GM12878 (cell line): ENCODE measurements at regions not wholly inside any gene's neighbourhood (a gene's known extent, or its start where the extent isn't known, plus 50 kb on each side); places are given as distances from the start of the nearest gene placed in this dataset.

Source experiments
- ATAC-seq: fragments of 200-7000 bp; cut with Tn5 transposase; 3 replicates; pipeline ENCODE4 v1.9.1; 2020; ENCODE audit warnings: mild to moderate bottlenecking, moderate library complexity
- BruUV-seq: library from RNA; stranded (reverse); fragments of 400-500 nt; replicated peaks from 2 replicates; lab custom pipeline; 2021; lab: Mats Ljungman, UMichigan
- CTCF ChIA-PET: fragments of 300-600 bp; sonication (Branson Sonifier 250); formaldehyde crosslinking; extraction: SDS; loops from one replicate; lab custom pipeline; 2021; ENCODE audit warnings: inconsistent platforms; lab: Yijun Ruan, JAX
- POLR2A ChIA-PET: fragments of 350-600 bp; formaldehyde crosslinking; extraction: SDS; loops from one replicate; lab custom pipeline; 2021; ENCODE audit warnings: inconsistent platforms; lab: Charles Lee
- RAD21 ChIA-PET: fragments of 300-600 bp; sonication (Branson Sonifier 250); formaldehyde crosslinking; loops from one replicate; lab custom pipeline; 2023; ENCODE audit warnings: antibody characterized with exemption; ENCODE audit not compliant: unreplicated experiment; lab: Charles Lee
- SMC1A ChIA-PET: fragments of 300-600 bp; sonication (Branson Sonifier 250); formaldehyde crosslinking; loops from one replicate; lab custom pipeline; 2023; ENCODE audit not compliant: unreplicated experiment, uncharacterized antibody; lab: Charles Lee
- DNase-seq: peaks from one replicate; pipeline ENCODE4 v3.0.0-alpha.2; 2011; ENCODE audit warnings: low read depth, low spot score
- FAIRE-seq: peaks from 3 replicates; lab custom pipeline; 2011; peaks lifted over from hg19 to GRCh38; lab: Jason Lieb, UNC
- H2AFZ ChIP-seq: 2 replicates; pipeline ENCODE4 v1.6.0; 2011; ENCODE audit warnings: low read depth, low read length, control low read depth; ENCODE audit not compliant: control insufficient read depth
- H3K27ac ChIP-seq: 2 replicates; pipeline ENCODE4 v1.5.1; 2011; ENCODE audit warnings: control low read depth; ENCODE audit not compliant: control insufficient read depth, insufficient read depth
- H3K27me3 ChIP-seq, 2 experiments: replicated peaks in 1 of 2; 2 replicates each; pipeline versions ENCODE4 v1.6.0 to v1.6.1; 2011; ENCODE audit warnings: low read length in 1 of 2; ENCODE audit not compliant: control insufficient read depth in 2 of 2, insufficient read depth in 2 of 2
- H3K36me3 ChIP-seq, 2 experiments: 2 replicates each; pipeline ENCODE4 v1.5.1; 2011; ENCODE audit warnings: low read length in 1 of 2; ENCODE audit not compliant: control insufficient read depth in 2 of 2, insufficient read depth in 2 of 2
- H3K4me1 ChIP-seq: 2 replicates; pipeline ENCODE4 v1.6.1; 2011; ENCODE audit warnings: mild to moderate bottlenecking, low read length, moderate library complexity, mixed read lengths; ENCODE audit not compliant: control insufficient read depth, insufficient read depth
- H3K4me2 ChIP-seq: 2 replicates; pipeline ENCODE4 v1.6.0; 2011; ENCODE audit warnings: control low read depth; ENCODE audit not compliant: control insufficient read depth, insufficient read depth
- H3K4me3 ChIP-seq: fragments of 200-600 bp; sonication (generic); 2 replicates; pipeline ENCODE4 v1.5.1; 2016
- H3K79me2 ChIP-seq: 2 replicates; pipeline ENCODE4 v1.6.0; 2011; ENCODE audit warnings: low read length; ENCODE audit not compliant: control insufficient read depth, insufficient read depth
- H3K9ac ChIP-seq: 2 replicates; pipeline ENCODE4 v1.8.0; 2011; ENCODE audit warnings: low read length, control low read depth, mixed read lengths; ENCODE audit not compliant: control insufficient read depth, insufficient read depth
- H3K9me3 ChIP-seq: replicated peaks from 3 replicates; pipeline ENCODE4 v1.5.1; 2011; ENCODE audit warnings: mild to moderate bottlenecking, low read length; ENCODE audit not compliant: control insufficient read depth, insufficient read depth
- H4K20me1 ChIP-seq: 2 replicates; pipeline ENCODE4 v1.6.0; 2011; ENCODE audit not compliant: control insufficient read depth, insufficient read depth
- BCL11A ChIP-seq: IDR thresholded peaks from 2 replicates; pipeline ENCODE4 v1.6.1; 2011; ENCODE audit warnings: low read depth, low read length
- BRCA1 ChIP-seq: IDR thresholded peaks from 2 replicates; pipeline ENCODE4 v1.6.1; 2011; ENCODE audit warnings: low read depth, low read length, improper control_type of control experiment
- FOXM1 ChIP-seq: IDR thresholded peaks from 2 replicates; pipeline ENCODE4 v1.6.1; 2012; ENCODE audit warnings: low read depth, mild to moderate bottlenecking, inconsistent platforms, low read length, moderate library complexity
- HDAC6 ChIP-seq: fragments of 200-600 bp; sonication (generic); IDR thresholded peaks from one replicate; pipeline ENCODE4 v1.8.0; 2017; ENCODE audit warnings: antibody characterized with exemption; ENCODE audit not compliant: unreplicated experiment
- NFXL1 ChIP-seq: fragments of 450-650 bp; IDR thresholded peaks from 2 replicates; pipeline ENCODE4 v1.6.1; 2017; ENCODE audit warnings: antibody characterized with exemption, mild to moderate bottlenecking, borderline replicate concordance
- NFYB ChIP-seq: IDR thresholded peaks from 2 replicates; pipeline ENCODE4 v1.6.1; 2011; ENCODE audit warnings: low read depth, mild to moderate bottlenecking, low read length, improper control_type of control experiment, moderate library complexity; ENCODE audit not compliant: insufficient read depth
- RCOR1 ChIP-seq: conservative IDR thresholded peaks from 2 replicates; pipeline ENCODE4 v1.6.1; 2012; ENCODE audit warnings: low read depth, low read length, improper control_type of control experiment
- TBL1XR1 ChIP-seq: IDR thresholded peaks from 2 replicates; pipeline ENCODE4 v1.6.1; 2012; ENCODE audit warnings: low read depth, low read length, improper control_type of control experiment
- TCF3 ChIP-seq: IDR thresholded peaks from 2 replicates; pipeline ENCODE4 v1.6.1; 2012; ENCODE audit warnings: low read depth, mild to moderate bottlenecking, low read length, borderline replicate concordance; ENCODE audit not compliant: insufficient read depth
- ZNF217 ChIP-seq: fragments of 450-650 bp; IDR thresholded peaks from 2 replicates; pipeline ENCODE4 v1.6.1; 2017; ENCODE audit warnings: antibody characterized with exemption, mild to moderate bottlenecking
- ZNF622 ChIP-seq: fragments of 450-650 bp; IDR thresholded peaks from 2 replicates; pipeline ENCODE4 v1.6.1; 2017; ENCODE audit warnings: mild to moderate bottlenecking, inconsistent platforms
- WGBS: methylation state at CpG from one replicate; pipeline ENCODE4 v1.1.6; 2016; ENCODE audit warnings: low lambda C conversion rate; ENCODE audit not compliant: insufficient replicate concordance, insufficient coverage; ENCODE audit errors: missing lambda C conversion rate; 5-methylcytosine and 5-hydroxymethylcytosine counted together
- in situ Hi-C: fragments of 300-500 bp; cut with MboI; formaldehyde crosslinking; loops from 9 replicates; pipeline ENCODE4 v1.14.3; 2018; ENCODE audit warnings: mixed read lengths
- intact Hi-C: fragments of 100-400 bp; cut with micrococcal nuclease; formaldehyde crosslinking; loops from one replicate; pipeline ENCODE4 v1.14.2; 2022; ENCODE audit not compliant: unreplicated experiment
- TF ChIP-seq, protein P1 (sequence below): fragments of 450-650 bp; IDR thresholded peaks from 2 replicates; pipeline ENCODE4 v1.6.1; 2018; ENCODE audit warnings: mild to moderate bottlenecking, low read depth, moderate library complexity; ENCODE audit not compliant: partially characterized antibody
- TF ChIP-seq, protein P2 (sequence below): fragments of 450-650 bp; formaldehyde crosslinking; IDR thresholded peaks from 2 replicates; pipeline ENCODE4 v1.4.0; 2020; ENCODE audit warnings: mild to moderate bottlenecking, moderate library complexity
- TF ChIP-seq, protein P3 (sequence below): fragments of 450-650 bp; IDR thresholded peaks from 2 replicates; pipeline ENCODE4 v1.6.1; 2017; ENCODE audit warnings: antibody characterized with exemption, mild to moderate bottlenecking, moderate library complexity

DNA sequence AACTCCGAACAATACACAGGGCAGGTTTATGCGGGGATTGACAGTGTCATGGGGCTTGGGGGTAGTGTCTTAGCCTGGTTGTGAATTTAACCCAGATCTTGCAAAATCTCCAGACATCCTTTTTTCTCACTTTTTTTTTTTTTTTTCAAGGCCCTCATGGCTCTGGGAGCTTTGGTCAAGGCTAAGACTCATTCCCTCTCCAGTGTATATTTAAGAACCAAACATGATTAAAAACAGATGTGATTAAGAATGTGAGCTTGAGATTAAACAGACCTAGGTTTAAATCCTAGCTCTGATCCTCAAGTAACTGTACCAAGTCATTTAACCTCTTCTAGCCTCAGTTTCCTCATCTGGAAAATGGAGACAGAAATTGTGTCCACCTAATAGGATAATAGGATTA, 151.7 kb upstream of the FUT8 start:
- no peak for FAIRE-seq
- ATAC-seq = no peak
- ChIA-PET CTCF (no interaction called here), POLR2A (interaction anchor here (0.7 kb wide), 1 partner anchor 153 kb away, joined by 6 read pairs; no protein-coding TSS in a partner anchor), RAD21 (interaction anchor here (0.6 kb wide), 2 partner anchors 35 to 154 kb away, joined by 3 read pairs; no protein-coding TSS in a partner anchor), SMC1A (interaction anchor here (0.6 kb wide), 1 partner anchor 97 kb away, joined by 3 read pairs; no protein-coding TSS in a partner anchor)
- WGBS = 95% methylated on average over 2 of the region's 2 CpGs
- H3K27me3 ChIP-seq = no peaks in the 10 kb centered on the region
- intact Hi-C loops = no loop called here
- BruUV-seq = no TSS peak
- H2AFZ ChIP-seq = no peak overlapping the region
- in situ Hi-C loops = no loop called here
- H3K9ac ChIP-seq = no peak overlapping the region
- H3K79me2 ChIP-seq = no peaks in the 10 kb centered on the region
- no peaks in the 10 kb centered on the region for H3K36me3 ChIP-seq
- peaks cover 2% of the 10 kb centered on the region; the same call in 1 of the 3 replicates for H3K9me3 ChIP-seq
- no peak overlapping the region for H3K4me3 ChIP-seq
- no peak overlapping the region for H3K4me2 ChIP-seq
- no peaks in the 10 kb centered on the region for H4K20me1 ChIP-seq
- no peak for DNase-seq
- no peaks in the 10 kb centered on the region for H3K4me1 ChIP-seq
- no peak overlapping the region for H3K27ac ChIP-seq
- TF ChIP-seq RCOR1 (no peak), NFYB (no peak), FOXM1 (no peak), BCL11A (no peak), HDAC6 (no peak), NFXL1 (no peak), BRCA1 (no peak), ZNF217 (no peak), TCF3 (no peak), ZNF622 (no peak), TBL1XR1 (no peak)
- TF ChIP-seq, protein P1, sequence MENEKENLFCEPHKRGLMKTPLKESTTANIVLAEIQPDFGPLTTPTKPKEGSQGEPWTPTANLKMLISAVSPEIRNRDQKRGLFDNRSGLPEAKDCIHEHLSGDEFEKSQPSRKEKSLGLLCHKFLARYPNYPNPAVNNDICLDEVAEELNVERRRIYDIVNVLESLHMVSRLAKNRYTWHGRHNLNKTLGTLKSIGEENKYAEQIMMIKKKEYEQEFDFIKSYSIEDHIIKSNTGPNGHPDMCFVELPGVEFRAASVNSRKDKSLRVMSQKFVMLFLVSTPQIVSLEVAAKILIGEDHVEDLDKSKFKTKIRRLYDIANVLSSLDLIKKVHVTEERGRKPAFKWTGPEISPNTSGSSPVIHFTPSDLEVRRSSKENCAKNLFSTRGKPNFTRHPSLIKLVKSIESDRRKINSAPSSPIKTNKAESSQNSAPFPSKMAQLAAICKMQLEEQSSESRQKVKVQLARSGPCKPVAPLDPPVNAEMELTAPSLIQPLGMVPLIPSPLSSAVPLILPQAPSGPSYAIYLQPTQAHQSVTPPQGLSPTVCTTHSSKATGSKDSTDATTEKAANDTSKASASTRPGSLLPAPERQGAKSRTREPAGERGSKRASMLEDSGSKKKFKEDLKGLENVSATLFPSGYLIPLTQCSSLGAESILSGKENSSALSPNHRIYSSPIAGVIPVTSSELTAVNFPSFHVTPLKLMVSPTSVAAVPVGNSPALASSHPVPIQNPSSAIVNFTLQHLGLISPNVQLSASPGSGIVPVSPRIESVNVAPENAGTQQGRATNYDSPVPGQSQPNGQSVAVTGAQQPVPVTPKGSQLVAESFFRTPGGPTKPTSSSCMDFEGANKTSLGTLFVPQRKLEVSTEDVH = no peak
- TF ChIP-seq, protein P2, sequence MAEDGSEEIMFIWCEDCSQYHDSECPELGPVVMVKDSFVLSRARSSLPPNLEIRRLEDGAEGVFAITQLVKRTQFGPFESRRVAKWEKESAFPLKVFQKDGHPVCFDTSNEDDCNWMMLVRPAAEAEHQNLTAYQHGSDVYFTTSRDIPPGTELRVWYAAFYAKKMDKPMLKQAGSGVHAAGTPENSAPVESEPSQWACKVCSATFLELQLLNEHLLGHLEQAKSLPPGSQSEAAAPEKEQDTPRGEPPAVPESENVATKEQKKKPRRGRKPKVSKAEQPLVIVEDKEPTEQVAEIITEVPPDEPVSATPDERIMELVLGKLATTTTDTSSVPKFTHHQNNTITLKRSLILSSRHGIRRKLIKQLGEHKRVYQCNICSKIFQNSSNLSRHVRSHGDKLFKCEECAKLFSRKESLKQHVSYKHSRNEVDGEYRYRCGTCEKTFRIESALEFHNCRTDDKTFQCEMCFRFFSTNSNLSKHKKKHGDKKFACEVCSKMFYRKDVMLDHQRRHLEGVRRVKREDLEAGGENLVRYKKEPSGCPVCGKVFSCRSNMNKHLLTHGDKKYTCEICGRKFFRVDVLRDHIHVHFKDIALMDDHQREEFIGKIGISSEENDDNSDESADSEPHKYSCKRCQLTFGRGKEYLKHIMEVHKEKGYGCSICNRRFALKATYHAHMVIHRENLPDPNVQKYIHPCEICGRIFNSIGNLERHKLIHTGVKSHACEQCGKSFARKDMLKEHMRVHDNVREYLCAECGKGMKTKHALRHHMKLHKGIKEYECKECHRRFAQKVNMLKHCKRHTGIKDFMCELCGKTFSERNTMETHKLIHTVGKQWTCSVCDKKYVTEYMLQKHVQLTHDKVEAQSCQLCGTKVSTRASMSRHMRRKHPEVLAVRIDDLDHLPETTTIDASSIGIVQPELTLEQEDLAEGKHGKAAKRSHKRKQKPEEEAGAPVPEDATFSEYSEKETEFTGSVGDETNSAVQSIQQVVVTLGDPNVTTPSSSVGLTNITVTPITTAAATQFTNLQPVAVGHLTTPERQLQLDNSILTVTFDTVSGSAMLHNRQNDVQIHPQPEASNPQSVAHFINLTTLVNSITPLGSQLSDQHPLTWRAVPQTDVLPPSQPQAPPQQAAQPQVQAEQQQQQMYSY = no peak
- TF ChIP-seq, protein P3, sequence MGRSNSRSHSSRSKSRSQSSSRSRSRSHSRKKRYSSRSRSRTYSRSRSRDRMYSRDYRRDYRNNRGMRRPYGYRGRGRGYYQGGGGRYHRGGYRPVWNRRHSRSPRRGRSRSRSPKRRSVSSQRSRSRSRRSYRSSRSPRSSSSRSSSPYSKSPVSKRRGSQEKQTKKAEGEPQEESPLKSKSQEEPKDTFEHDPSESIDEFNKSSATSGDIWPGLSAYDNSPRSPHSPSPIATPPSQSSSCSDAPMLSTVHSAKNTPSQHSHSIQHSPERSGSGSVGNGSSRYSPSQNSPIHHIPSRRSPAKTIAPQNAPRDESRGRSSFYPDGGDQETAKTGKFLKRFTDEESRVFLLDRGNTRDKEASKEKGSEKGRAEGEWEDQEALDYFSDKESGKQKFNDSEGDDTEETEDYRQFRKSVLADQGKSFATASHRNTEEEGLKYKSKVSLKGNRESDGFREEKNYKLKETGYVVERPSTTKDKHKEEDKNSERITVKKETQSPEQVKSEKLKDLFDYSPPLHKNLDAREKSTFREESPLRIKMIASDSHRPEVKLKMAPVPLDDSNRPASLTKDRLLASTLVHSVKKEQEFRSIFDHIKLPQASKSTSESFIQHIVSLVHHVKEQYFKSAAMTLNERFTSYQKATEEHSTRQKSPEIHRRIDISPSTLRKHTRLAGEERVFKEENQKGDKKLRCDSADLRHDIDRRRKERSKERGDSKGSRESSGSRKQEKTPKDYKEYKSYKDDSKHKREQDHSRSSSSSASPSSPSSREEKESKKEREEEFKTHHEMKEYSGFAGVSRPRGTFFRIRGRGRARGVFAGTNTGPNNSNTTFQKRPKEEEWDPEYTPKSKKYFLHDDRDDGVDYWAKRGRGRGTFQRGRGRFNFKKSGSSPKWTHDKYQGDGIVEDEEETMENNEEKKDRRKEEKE = no peak
